Karpas-422 (cell line): ENCODE measurements at regions not wholly inside any gene's neighbourhood (a gene's known extent, or its start where the extent isn't known, plus 50 kb on each side); places are given as distances from the start of the nearest gene placed in this dataset.

Experiments used
- DNase-seq: peaks from one replicate; pipeline ENCODE4 v3.0.0-alpha.2; 2015
- H2AFZ ChIP-seq: fragments of 200-600 bp; sonication (generic); 2 replicates; pipeline ENCODE4 v1.6.1; 2014; ENCODE audit warnings: antibody characterized with exemption, low read length, mixed read lengths
- H3K27ac ChIP-seq: fragments of 200-600 bp; sonication (generic); 2 replicates; pipeline ENCODE4 v1.5.1; 2014; ENCODE audit warnings: mild to moderate bottlenecking, low read length, moderate library complexity
- H3K27me3 ChIP-seq: fragments of 200-600 bp; sonication (generic); 2 replicates; pipeline ENCODE4 v1.6.1; 2014; ENCODE audit warnings: low read length, mixed read lengths
- H3K36me3 ChIP-seq: fragments of 200-600 bp; sonication (generic); 2 replicates; pipeline ENCODE4 v1.6.1; 2014; ENCODE audit warnings: low read length, mixed read lengths; ENCODE audit not compliant: insufficient read depth
- H3K4me1 ChIP-seq: fragments of 200-600 bp; sonication (generic); 2 replicates; pipeline ENCODE4 v1.6.1; 2014; ENCODE audit warnings: mild to moderate bottlenecking, low read length, mixed read lengths
- H3K4me2 ChIP-seq: fragments of 200-600 bp; sonication (generic); 2 replicates; pipeline ENCODE4 v1.6.1; 2014; ENCODE audit warnings: low read length, low read depth, mild to moderate bottlenecking; ENCODE audit not compliant: poor library complexity, severe bottlenecking
- H3K4me3 ChIP-seq: fragments of 200-600 bp; sonication (generic); 2 replicates; pipeline ENCODE4 v1.5.1; 2014; ENCODE audit warnings: mild to moderate bottlenecking, antibody characterized with exemption, low read length, mixed read lengths
- H3K79me2 ChIP-seq: fragments of 200-600 bp; sonication (generic); 2 replicates; pipeline ENCODE4 v1.6.1; 2014; ENCODE audit warnings: mild to moderate bottlenecking, low read length, mixed read lengths
- H3K9ac ChIP-seq: fragments of 200-600 bp; sonication (generic); 2 replicates; pipeline ENCODE4 v1.6.0; 2014; ENCODE audit warnings: low read length
- H3K9me2 ChIP-seq: fragments of 200-600 bp; sonication (generic), shearing (Covaris generic); replicated peaks from 2 replicates; pipeline ENCODE4 v1.6.0; 2014; ENCODE audit warnings: mild to moderate bottlenecking, low read length, moderate library complexity; ENCODE audit not compliant: insufficient read depth
- H3K9me3 ChIP-seq: fragments of 300-700, 200-600 bp; sonication (generic); 2 replicates; pipeline ENCODE4 v1.6.1; 2014; ENCODE audit warnings: low read length, mixed read lengths
- H4K20me1 ChIP-seq: fragments of 200-600 bp; sonication (generic); 2 replicates; pipeline ENCODE4 v1.6.1; 2014; ENCODE audit warnings: mild to moderate bottlenecking, antibody characterized with exemption, low read length, low read depth; ENCODE audit not compliant: insufficient read depth

GRCh38 chrX:126272795-126273497 lies 106.9 kb upstream of the DCAF12L2 start:
- no peak for DNase-seq
- Histone ChIP-seq H3K4me2 (no peak overlapping the region), H3K4me1 (no peaks in the 10 kb centered on the region), H3K79me2 (no peaks in the 10 kb centered on the region), H3K4me3 (no peak overlapping the region), H3K27ac (no peak overlapping the region), H3K9me2 (0 out of 2 replicates have a peak, but pooled peaks cover 3% of the 10 kb centered on the region), H3K9ac (no peak overlapping the region), H3K36me3 (no peaks in the 10 kb centered on the region), H3K9me3 (no peaks in the 10 kb centered on the region; the same call in none of the 2 replicates), H3K27me3 (no peaks in the 10 kb centered on the region), H4K20me1 (no peaks in the 10 kb centered on the region), H2AFZ (no peak overlapping the region)

- Histone ChIP-seq H3K79me2 (no peaks in the 10 kb centered on the region), H3K27ac (no peak overlapping the region), H3K27me3 (no peaks in the 10 kb centered on the region), H3K4me2 (no peak overlapping the region), H3K9me2 (0 out of 2 replicates have a peak, but pooled peaks cover 3% of the 10 kb centered on the region), H2AFZ (no peak overlapping the region), H3K9me3 (no peaks in the 10 kb centered on the region), H3K9ac (no peak overlapping the region), H3K36me3 (no peaks in the 10 kb centered on the region), H3K4me1 (no peaks in the 10 kb centered on the region), H4K20me1 (no peaks in the 10 kb centered on the region), H3K4me3 (no peak overlapping the region)
- no peak for DNase-seq
These were observed 99.0 kb upstream of the DCAF12L2 start for GRCh38 chrX:126265116-126265515.

- Histone ChIP-seq H3K9me2 (no peaks in the 10 kb centered on the region), H2AFZ (no peak overlapping the region), H3K79me2 (no peaks in the 10 kb centered on the region), H4K20me1 (no peaks in the 10 kb centered on the region), H3K4me1 (no peaks in the 10 kb centered on the region), H3K4me3 (no peak overlapping the region), H3K27ac (no peak overlapping the region), H3K9ac (no peak overlapping the region), H3K9me3 (no peaks in the 10 kb centered on the region), H3K36me3 (no peaks in the 10 kb centered on the region), H3K27me3 (no peaks in the 10 kb centered on the region), H3K4me2 (no peak overlapping the region)
- no peak for DNase-seq
These were observed 72.1 kb upstream of the DCAF12L2 start for GRCh38 chrX:126238220-126238619.

- Histone ChIP-seq H3K9me2 (no peaks in the 10 kb centered on the region), H3K4me2 (no peak overlapping the region)
These were observed 71.4 kb upstream of the DCAF12L2 start for GRCh38 chrX:126237524-126237923.

More at GRCh38 chrX:126237524-126237923, 71.4 kb upstream of the DCAF12L2 start:
- Histone ChIP-seq H3K9ac (no peak overlapping the region), H3K9me3 (no peaks in the 10 kb centered on the region), H3K4me1 (no peaks in the 10 kb centered on the region), H2AFZ (no peak overlapping the region), H3K27ac (no peak overlapping the region), H3K36me3 (no peaks in the 10 kb centered on the region), H3K4me3 (no peak overlapping the region), H3K27me3 (no peaks in the 10 kb centered on the region), H3K79me2 (no peaks in the 10 kb centered on the region), H4K20me1 (no peaks in the 10 kb centered on the region)
- no peak for DNase-seq
